ELR (cell line): ENCODE measurements at regions not wholly inside any gene's neighbourhood (a gene's known extent, or its start where the extent isn't known, plus 50 kb on each side); places are given as distances from the start of the nearest gene placed in this dataset.
A peak's percentile ranks its signal among the peaks of the same experiment; 100 is the strongest.

ENCODE experiments used
- DNase-seq: peaks from one replicate; pipeline ENCODE4 v3.0.0-alpha.2; 2015; ENCODE audit warnings: low read depth

DNA sequence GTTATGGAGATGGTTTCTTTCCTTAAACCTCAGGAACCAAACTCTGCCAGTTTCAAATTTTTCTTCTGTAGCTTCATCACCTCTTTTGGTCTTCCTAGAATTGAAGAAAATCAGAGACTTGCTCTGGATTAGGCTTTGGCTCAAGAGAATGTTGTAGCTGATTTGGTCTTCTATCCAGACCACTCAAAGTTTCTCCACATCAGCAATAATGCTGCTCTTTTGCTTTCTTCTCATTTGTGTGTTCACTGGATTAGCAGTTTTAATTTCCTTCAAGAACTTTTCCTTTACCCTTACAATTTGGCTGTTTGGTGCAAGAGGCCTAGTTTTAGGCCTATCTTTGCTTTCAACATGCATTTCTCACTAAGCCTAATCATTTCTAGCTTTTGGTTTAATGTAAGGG, 78.1 kb upstream of the PLCB4 start:
- no peak for DNase-seq

DNA sequence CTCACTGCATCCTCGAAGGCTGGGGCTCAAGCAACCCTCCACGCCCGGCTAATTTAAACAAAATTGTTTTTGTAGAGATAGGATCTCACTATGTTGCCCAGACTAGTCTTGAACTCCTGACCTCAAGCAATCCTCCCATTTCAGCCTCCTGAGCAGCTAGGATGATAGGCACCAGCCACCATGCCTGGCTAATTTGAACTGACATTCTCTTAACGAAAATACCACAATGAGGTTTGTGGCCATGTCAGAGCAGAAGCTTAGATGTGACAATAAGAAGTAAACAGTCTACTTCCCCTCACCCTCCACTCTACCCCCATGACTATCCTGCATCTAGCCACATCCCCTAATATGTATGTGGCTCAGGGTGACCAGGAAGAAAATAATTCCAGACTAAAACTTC, 74.8 kb upstream of the PLCB4 start:
- DNase-seq, result no peak

DNA sequence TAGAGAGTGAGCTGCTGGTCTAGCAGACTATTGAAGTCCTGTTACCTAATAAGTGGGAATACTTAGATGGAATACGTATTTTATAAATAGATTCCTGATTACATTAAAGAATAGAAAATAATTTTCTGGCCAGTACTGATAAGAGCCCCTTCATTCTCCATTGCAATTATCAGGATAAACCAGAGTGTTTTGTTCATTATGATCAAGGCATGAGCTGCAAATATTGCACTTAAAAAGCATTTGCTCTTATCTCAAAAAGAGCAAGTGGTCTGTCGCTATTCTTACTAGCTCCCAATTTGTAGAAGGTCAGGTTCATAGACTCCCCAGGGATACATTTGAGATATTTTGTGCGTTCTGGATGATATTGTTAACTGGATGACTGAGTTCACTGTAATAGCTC, 73.1 kb upstream of the PLCB4 start:
- DNase-seq, result no peak

DNA sequence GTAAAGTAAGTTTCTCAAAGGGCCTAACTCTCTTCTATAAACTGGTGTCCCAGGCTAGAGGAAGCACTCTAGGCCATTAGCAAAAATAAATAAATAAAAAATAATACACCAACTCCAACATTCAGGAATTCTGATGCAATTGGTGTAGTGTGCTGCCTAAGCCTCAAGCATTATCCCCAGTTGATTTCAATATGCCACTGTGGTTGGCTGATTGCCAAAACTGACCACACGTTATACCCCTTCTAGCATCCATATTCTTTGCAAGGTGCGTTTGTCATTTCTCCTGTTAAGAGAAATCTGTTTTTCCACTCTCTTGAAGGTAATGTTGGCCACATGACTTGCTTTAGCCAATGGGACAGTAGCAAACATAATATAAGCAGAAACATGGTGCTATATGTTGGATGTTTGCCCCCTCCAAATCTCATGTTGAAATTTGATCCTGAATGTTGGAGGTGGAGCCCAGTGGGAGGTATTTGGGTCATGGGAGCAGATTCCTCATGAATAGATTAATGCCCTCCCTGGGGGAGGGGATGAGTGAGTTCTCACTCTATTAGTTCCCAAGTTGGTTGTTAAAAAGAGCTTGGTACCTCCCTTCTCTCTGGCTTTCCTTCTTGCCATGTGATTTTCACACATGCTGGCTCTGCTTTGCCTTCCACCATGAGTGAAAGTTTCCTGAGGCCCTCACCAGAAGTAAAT, 71.9 kb upstream of the PLCB4 start:
- DNase-seq, result no peak

DNA sequence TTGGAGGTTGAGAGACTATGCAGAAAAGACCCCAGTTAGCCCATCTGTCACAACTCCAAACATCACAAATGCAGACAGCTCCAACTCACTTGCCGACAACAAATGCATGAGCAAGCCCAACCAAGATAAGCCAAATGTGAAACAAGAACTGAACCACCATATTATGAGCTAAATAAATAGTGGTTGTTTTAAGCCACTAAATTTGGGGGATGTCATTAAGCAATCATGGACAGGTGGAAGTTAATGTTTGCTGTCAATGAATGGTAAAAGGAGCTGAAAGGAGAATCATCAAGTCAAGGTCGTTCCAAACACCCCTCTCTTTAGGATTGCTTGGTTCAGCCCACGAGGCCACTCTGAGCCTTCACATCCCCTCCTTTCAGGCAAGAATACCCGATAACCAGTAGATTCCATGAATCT, 71.2 kb upstream of the PLCB4 start:
- DNase-seq, result no peak

DNA sequence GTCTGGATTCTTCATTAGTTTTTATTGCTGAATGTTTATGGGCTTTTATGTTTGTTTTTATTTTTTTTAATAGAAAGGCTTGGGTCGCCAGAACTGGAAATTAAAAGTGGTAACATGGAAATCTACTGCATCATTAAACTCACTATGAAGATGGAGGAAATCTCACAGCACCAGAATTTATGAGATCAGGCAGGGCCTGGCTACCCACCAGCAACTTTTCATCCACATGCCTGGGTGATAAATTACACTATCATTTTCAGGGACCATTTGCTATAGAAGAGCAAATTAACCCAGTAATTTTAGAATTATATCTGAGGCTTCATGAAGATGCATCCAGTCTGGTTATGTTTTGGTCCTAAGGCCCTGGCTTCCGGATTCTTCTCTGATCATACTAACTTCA, 57.8 kb upstream of the PLCB4 start:
- no peak for DNase-seq

DNA sequence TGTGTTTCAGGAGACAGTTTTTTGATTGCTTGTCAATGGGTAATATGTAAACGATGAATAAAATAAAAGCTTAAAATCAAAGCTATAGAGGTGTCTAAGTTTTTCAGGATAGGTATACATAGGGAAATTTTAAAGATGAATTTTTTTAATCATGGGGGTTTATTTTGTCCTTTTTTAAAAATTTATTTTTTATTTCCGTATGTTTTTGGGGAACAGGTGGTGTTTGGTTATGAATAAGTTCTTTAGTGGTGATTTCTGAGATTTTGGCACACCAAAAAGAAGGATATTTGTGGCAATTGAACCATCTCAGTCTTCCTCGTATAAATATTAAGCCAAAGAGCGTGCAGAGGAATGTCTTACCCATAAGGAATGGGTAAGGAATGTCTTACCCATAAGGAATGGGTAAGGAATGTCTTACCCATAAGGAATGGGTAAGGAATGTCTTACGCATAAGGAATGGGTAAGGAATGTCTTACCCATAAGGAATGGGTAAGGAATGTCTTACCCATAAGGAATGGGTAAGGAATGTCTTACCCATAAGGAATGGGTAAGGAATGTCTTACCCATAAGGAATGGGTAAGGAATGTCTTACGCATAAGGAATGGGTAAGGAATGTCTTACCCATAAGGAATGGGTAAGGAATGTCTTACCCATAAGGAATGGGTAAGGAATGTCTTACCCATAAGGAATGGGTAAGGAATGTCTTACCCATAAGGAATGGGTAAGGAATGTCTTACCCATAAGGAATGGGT, 53.5 kb upstream of the PLCB4 start:
- peak; percentile 54 for DNase-seq

DNA sequence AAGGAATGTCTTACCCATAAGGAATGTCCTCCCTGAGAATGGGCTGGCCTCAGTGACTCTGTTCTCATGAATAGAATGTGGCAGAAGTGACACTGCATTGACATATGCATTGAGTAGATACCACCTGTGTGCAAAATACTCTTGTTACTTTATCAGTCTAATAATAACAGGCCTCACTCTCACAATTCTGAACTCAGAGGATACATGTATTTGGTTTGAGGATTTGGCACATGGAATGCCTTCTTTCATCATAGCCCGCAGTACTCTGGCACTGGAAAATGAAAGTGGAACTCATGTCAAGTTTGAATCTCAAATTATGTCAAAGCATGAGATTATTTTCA, 52.9 kb upstream of the PLCB4 start:
- peak; percentile 73 for DNase-seq

DNA sequence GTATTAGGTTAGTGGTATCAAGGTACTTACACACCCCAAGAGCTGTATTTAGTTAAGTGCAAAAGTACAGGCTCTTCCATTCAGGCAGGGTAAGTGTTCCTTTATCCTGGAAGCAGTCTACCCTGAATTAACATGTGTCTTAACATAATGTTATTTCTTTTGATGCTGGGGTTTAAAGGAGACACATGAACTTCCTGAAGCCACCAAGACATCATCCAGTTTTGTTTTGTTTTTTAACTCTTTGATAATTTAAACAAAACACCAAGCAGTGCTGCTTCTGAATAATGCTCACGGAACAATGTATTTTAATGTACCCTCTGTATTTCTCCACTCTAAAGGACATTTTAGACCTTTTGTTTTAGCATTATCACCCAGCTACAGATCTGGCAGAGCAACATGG, 50.5 kb upstream of the PLCB4 start:
- DNase-seq, result no peak
